Neural progenitor cell (in vitro differentiated cells): ENCODE measurements at regions not wholly inside any gene's neighbourhood (a gene's known extent, or its start where the extent isn't known, plus 50 kb on each side); places are given as distances from the start of the nearest gene placed in this dataset.

Experiments
- DNase-seq: peaks from one replicate; pipeline ENCODE4 v3.0.0-alpha.2; 2016; ENCODE audit warnings: low spot score
- H2AFZ ChIP-seq: fragments of 200-600 bp; sonication (generic); replicated peaks from 2 replicates; pipeline ENCODE4 v1.6.1; 2016; ENCODE audit warnings: antibody characterized with exemption
- H3F3A ChIP-seq: fragments of 200-600 bp; sonication (generic); 2 replicates; pipeline ENCODE4 v1.6.1; 2016; ENCODE audit warnings: antibody characterized with exemption, low read depth
- H3K27ac ChIP-seq: fragments of 200-600 bp; sonication (generic); 2 replicates; pipeline ENCODE4 v1.5.1; 2016; ENCODE audit warnings: mild to moderate bottlenecking
- H3K27me3 ChIP-seq: fragments of 200-600 bp; sonication (generic); 2 replicates; pipeline ENCODE4 v1.6.1; 2016; ENCODE audit warnings: mild to moderate bottlenecking, moderate library complexity
- H3K36me3 ChIP-seq: fragments of 200-600 bp; sonication (generic); 2 replicates; pipeline ENCODE4 v1.5.1; 2016
- H3K4me1 ChIP-seq: fragments of 200-600 bp; sonication (generic); 2 replicates; pipeline ENCODE4 v1.6.1; 2016; ENCODE audit warnings: mixed run types
- H3K4me2 ChIP-seq: fragments of 200-600 bp; sonication (generic); 2 replicates; pipeline ENCODE4 v1.6.1; 2016
- H3K4me3 ChIP-seq: fragments of 200-600 bp; sonication (generic); 2 replicates; pipeline ENCODE4 v1.5.1; 2016
- H3K79me2 ChIP-seq: fragments of 200-600 bp; sonication (generic); 2 replicates; pipeline ENCODE4 v1.6.1; 2016; ENCODE audit warnings: low read depth
- H3K9ac ChIP-seq: fragments of 200-600 bp; sonication (generic); 2 replicates; pipeline ENCODE4 v1.6.1; 2016
- H3K9me3 ChIP-seq: fragments of 200-600 bp; sonication (generic); 2 replicates; pipeline ENCODE4 v1.5.1; 2016; ENCODE audit warnings: low read depth
- H4K20me1 ChIP-seq: fragments of 200-600 bp; sonication (generic); 2 replicates; pipeline ENCODE4 v1.6.1; 2016; ENCODE audit warnings: low read depth
- H3K27ac Mint-ChIP-seq: 3 replicates; pipeline ENCODE4 v1.8.0; 2021; ENCODE audit warnings: mixed read lengths
- H3K27me3 Mint-ChIP-seq: 2 replicates; pipeline ENCODE4 v1.8.0; 2022; ENCODE audit warnings: low read depth, mild to moderate bottlenecking, inconsistent platforms, moderate library complexity, mixed read lengths; ENCODE audit not compliant: insufficient read depth
- H3K36me3 Mint-ChIP-seq: 3 replicates; pipeline ENCODE4 v1.8.0; 2021; ENCODE audit warnings: mixed read lengths
- H3K4me1 Mint-ChIP-seq: 3 replicates; pipeline ENCODE4 v1.8.0; 2021; ENCODE audit warnings: mixed read lengths
- H3K4me3 Mint-ChIP-seq: 3 replicates; pipeline ENCODE4 v1.8.0; 2021; ENCODE audit warnings: mild to moderate bottlenecking, moderate library complexity, mixed read lengths
- H3K9me3 Mint-ChIP-seq: 3 replicates; pipeline ENCODE4 v1.8.0; 2020; ENCODE audit warnings: mixed read lengths
- EZH2 ChIP-seq: fragments of 200-600 bp; sonication (generic); IDR thresholded peaks from 2 replicates; pipeline ENCODE4 v1.6.1; 2017; ENCODE audit warnings: antibody characterized with exemption, mild to moderate bottlenecking, moderate library complexity
- EZH2phosphoT487 ChIP-seq: fragments of 200-600 bp; sonication (generic); IDR thresholded peaks from 2 replicates; pipeline ENCODE4 v1.6.1; 2017; ENCODE audit warnings: antibody characterized with exemption
- TF ChIP-seq, protein P1 (sequence below): fragments of 200-600 bp; sonication (generic); IDR thresholded peaks from 2 replicates; pipeline ENCODE4 v1.5.1; 2017; ENCODE audit warnings: antibody characterized with exemption, mild to moderate bottlenecking

DNA sequence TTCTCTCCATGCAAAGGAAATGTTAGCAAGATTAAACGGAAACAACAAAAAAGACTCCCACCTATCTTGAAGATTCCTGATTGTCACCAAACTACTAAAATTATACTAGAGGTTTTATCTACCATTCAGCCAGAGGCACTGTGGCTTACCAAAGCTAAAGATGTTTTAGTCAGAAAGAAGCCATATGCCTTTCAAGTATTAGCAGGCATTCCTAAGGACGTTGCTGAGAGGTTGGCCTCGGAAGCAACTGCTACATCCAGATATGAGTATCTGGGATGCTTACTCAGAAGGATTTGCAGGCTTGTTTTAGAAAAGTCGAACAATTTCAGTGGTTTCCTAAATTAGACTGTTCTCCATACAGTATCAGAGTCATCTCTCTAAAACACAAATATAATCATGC, 88.3 kb upstream of the UBE2E3 start:
- Mint-ChIP-seq H3K27me3 (no peaks in the 10 kb centered on the region), H3K9me3 (peaks cover 2% of the 10 kb centered on the region), H3K4me3 (no peak overlapping the region), H3K27ac (no peak overlapping the region), H3K36me3 (no peaks in the 10 kb centered on the region), H3K4me1 (peaks cover 12% of the 10 kb centered on the region)
- DNase-seq, result no peak
- H3K79me2 ChIP-seq, result no peaks in the 10 kb centered on the region
- no peak overlapping the region for H3K27ac ChIP-seq
- no peaks in the 10 kb centered on the region for H3K9me3 ChIP-seq
- H2AFZ ChIP-seq, result peak overlapping the region; percentile 2
- peaks cover 6% of the 10 kb centered on the region for H3K4me1 ChIP-seq
- no peak overlapping the region for H3K4me3 ChIP-seq
- no peaks in the 10 kb centered on the region for H3K27me3 ChIP-seq
- H3F3A ChIP-seq, result no peaks in the 10 kb centered on the region
- TF ChIP-seq, protein P1, sequence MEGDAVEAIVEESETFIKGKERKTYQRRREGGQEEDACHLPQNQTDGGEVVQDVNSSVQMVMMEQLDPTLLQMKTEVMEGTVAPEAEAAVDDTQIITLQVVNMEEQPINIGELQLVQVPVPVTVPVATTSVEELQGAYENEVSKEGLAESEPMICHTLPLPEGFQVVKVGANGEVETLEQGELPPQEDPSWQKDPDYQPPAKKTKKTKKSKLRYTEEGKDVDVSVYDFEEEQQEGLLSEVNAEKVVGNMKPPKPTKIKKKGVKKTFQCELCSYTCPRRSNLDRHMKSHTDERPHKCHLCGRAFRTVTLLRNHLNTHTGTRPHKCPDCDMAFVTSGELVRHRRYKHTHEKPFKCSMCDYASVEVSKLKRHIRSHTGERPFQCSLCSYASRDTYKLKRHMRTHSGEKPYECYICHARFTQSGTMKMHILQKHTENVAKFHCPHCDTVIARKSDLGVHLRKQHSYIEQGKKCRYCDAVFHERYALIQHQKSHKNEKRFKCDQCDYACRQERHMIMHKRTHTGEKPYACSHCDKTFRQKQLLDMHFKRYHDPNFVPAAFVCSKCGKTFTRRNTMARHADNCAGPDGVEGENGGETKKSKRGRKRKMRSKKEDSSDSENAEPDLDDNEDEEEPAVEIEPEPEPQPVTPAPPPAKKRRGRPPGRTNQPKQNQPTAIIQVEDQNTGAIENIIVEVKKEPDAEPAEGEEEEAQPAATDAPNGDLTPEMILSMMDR, result no peak
- TF ChIP-seq EZH2 (no peak), EZH2phosphoT487 (no peak)
- no peaks in the 10 kb centered on the region for H3K36me3 ChIP-seq
- no peak overlapping the region for H3K4me2 ChIP-seq
- H3K9ac ChIP-seq, result no peak overlapping the region
- H4K20me1 ChIP-seq, result no peaks in the 10 kb centered on the region

DNA sequence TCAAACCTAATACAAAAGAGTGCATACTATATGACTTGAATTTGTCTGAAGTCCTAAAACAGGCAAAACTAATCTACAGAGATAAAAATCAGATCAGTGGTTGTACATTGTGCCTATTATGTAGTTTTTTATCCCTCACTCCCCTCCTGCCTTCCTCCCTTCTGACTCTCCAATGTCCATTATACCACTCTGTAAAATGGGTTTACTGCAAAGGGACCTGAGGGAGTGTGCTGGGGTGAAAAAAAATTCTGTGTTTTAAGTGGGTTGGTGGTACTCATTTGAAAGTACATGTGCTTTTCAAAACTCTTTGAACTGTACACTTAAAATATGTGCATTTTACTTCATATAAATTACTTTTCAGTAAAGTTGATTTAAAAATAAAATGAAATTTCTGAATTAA, 89.0 kb upstream of the UBE2E3 start:
- Mint-ChIP-seq H3K4me3 (no peak overlapping the region), H3K27ac (no peak overlapping the region), H3K9me3 (peaks cover 2% of the 10 kb centered on the region), H3K27me3 (no peaks in the 10 kb centered on the region), H3K4me1 (peaks cover 12% of the 10 kb centered on the region), H3K36me3 (no peaks in the 10 kb centered on the region)
- Histone ChIP-seq H3K4me1 (peaks cover 6% of the 10 kb centered on the region), H3K4me3 (no peak overlapping the region), H3K79me2 (no peaks in the 10 kb centered on the region), H3K4me2 (no peak overlapping the region), H2AFZ (no peak overlapping the region), H3K27ac (no peak overlapping the region), H3K36me3 (no peaks in the 10 kb centered on the region), H3F3A (no peaks in the 10 kb centered on the region), H3K9ac (no peak overlapping the region), H3K9me3 (no peaks in the 10 kb centered on the region), H3K27me3 (no peaks in the 10 kb centered on the region), H4K20me1 (no peaks in the 10 kb centered on the region)
- DNase-seq, result no peak
- TF ChIP-seq, protein P1, result no peak
- no peak for TF ChIP-seq EZH2
- TF ChIP-seq EZH2phosphoT487, result no peak

DNA sequence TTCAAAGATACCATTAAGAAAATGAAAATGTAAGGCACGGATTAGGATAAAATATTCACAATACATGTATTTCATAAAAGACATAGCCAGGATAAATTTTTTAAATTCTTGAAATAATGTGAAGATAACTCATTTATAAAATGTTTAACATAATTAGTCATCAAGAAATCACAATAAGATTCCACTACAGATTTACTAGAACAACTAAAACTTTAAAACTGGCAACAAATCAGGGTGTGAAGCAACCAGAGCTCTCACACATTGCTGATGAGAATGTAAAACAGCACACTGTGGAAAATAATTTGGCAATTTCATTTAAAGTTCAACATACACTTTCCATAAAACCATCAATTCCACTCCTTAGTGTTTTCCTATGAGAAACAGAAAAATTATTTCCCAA, 89.6 kb upstream of the UBE2E3 start:
- Histone ChIP-seq H3K9me3 (no peaks in the 10 kb centered on the region), H3K79me2 (no peaks in the 10 kb centered on the region), H3K27me3 (no peaks in the 10 kb centered on the region), H3F3A (no peaks in the 10 kb centered on the region), H3K9ac (no peak overlapping the region), H3K4me3 (no peak overlapping the region), H3K36me3 (no peaks in the 10 kb centered on the region), H3K4me2 (no peak overlapping the region), H3K4me1 (peaks cover 6% of the 10 kb centered on the region), H2AFZ (no peak overlapping the region), H4K20me1 (no peaks in the 10 kb centered on the region), H3K27ac (no peak overlapping the region)
- no peak for DNase-seq
- no peak overlapping the region for H3K27ac Mint-ChIP-seq
- TF ChIP-seq, protein P1, result no peak
- H3K4me1 Mint-ChIP-seq, result peaks cover 12% of the 10 kb centered on the region
- H3K4me3 Mint-ChIP-seq, result no peak overlapping the region
- H3K9me3 Mint-ChIP-seq, result peaks cover 2% of the 10 kb centered on the region
- H3K36me3 Mint-ChIP-seq, result no peaks in the 10 kb centered on the region
- H3K27me3 Mint-ChIP-seq, result no peaks in the 10 kb centered on the region

DNA sequence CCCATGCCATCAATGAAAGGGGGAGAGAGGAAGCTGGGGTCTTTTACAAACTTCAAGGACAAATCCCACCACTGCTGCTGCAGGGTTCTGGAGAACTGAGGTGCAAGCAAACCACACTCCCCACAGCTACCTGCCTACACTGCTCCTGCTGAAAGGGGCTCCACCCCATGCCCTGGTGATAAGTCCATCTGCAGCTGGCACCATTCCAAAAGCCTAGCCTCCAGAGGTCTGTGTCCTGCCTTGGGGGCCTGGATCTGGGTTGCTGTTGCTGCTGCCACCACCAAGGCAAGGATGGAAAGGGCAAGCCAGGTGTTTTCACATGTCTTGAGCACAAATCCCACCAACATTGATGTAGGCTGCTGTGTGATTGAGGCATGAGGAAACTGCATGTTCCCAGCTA, 97.4 kb upstream of the UBE2E3 start:
- Histone ChIP-seq H3K4me1 (no peaks in the 10 kb centered on the region), H3K9me3 (no peaks in the 10 kb centered on the region), H3K27ac (no peak overlapping the region), H2AFZ (no peak overlapping the region), H3K9ac (no peak overlapping the region), H3K27me3 (no peaks in the 10 kb centered on the region), H3K79me2 (no peaks in the 10 kb centered on the region), H3K4me3 (no peak overlapping the region), H3F3A (no peaks in the 10 kb centered on the region), H3K4me2 (no peak overlapping the region), H3K36me3 (no peaks in the 10 kb centered on the region), H4K20me1 (no peaks in the 10 kb centered on the region)
- DNase-seq, result no peak
- Mint-ChIP-seq H3K4me1 (no peaks in the 10 kb centered on the region), H3K36me3 (no peaks in the 10 kb centered on the region), H3K4me3 (no peak overlapping the region), H3K27me3 (no peaks in the 10 kb centered on the region), H3K27ac (no peak overlapping the region), H3K9me3 (peaks cover 6% of the 10 kb centered on the region)
- no peak for TF ChIP-seq EZH2phosphoT487
- TF ChIP-seq, protein P1, result no peak
- no peak for TF ChIP-seq EZH2
